Right lung (tissue), 2 donors: ENCODE measurements at regions not wholly inside any gene's neighbourhood (a gene's known extent, or its start where the extent isn't known, plus 50 kb on each side); places are given as distances from the start of the nearest gene placed in this dataset.
"Not testable (repeated sequence)": the region's sequence is repeated elsewhere in the genome, so short reads cannot be mapped to it uniquely, and the experiment has no call there.

ENCODE experiments used
- DNase-seq, 2 donors: peaks; one replicate each; pipeline ENCODE4 v3.0.0-alpha.2; 2013

DNA sequence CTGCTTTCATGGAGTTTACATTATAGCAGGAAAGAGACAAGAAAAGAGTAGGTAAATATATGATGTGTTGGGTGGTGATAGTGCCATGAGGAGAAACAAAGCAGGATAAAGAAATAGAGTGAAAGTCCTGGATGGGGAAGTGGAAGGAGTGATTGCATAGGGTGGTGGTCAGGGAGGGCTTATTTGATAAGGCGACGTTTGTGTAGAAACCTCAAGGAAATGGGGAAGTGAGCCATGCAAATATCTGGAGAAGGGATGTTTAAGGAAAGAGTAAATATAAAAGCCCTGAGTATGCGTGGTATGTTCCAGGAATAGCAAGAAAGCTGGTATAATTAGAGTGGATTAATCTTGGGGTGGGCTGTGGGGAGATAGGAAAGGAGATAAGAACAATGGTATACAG, 134.7 kb upstream of the SV2C start:
- DNase-seq, result no peak

DNA sequence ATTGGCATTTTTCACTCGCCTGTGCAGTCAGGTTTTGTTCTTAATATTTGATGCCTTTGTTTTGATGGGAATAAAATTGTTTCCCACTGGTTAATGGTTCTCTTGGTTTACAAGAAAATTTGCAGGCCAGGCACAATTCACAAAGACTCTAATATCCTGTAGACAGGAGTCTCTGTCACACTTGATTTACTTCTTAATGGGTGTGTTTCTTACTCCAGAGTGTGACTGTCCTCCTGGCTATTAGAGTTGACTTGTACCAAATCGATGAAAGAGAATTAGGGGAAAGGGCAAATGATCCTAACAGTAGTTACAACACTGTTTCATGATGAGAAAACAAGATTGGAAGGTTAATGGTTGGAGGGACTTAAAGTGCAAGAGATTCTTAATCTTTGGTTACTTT, 142.8 kb upstream of the SV2C start:
- no peak for DNase-seq

DNA sequence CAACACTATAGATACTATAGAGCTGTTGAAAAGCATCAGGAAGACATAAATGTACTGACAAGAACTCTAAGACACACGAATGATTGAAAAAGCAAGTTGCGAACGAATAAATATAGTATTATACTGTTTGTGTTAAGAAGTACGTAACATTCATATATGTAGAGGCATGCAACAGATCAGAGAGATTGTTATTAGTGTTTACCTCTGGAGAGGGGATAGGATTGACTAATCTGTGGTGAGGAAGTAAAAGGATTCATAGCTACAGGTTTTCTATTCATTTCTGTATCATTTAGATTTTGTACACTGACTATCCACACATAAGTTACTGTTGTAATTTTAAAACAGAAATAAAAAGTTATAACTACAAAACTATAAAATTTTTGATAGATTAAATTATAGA, 147.6 kb upstream of the SV2C start:
- DNase-seq, result no peak

- DNase-seq, result no peak
These were observed 149.7 kb upstream of the SV2C start for GRCh38 chr5:75933489-75933888.

GRCh38 chr5:75931175-75931574, 152.0 kb upstream of the SV2C start:
- DNase-seq, result no peak

GRCh38 chr5:75928992-75929391, 154.2 kb upstream of the SV2C start:
- DNase-seq, result no peak

DNA sequence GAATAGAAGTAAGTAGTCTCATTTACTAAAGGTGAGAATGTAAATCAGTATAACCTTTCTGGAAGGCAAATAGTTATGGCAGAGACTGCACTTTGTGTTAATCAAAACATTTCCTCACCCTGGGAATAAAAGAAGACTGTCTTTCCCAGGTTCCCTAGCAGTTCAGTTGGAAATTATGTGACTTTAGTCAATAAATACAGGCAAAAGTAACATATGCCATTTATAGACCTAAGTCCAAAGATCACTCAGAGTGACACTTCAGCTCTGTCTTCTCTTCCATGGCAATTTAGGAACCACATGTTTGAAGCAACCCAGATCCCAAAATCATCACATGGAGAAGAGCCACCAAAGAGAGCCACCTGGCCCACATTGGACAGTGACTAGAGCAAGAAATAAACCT, 160.7 kb upstream of the SV2C start:
- DNase-seq, result no peak

- DNase-seq, result no peak
These were observed 162.2 kb upstream of the SV2C start for GRCh38 chr5:75921011-75921410.

DNA sequence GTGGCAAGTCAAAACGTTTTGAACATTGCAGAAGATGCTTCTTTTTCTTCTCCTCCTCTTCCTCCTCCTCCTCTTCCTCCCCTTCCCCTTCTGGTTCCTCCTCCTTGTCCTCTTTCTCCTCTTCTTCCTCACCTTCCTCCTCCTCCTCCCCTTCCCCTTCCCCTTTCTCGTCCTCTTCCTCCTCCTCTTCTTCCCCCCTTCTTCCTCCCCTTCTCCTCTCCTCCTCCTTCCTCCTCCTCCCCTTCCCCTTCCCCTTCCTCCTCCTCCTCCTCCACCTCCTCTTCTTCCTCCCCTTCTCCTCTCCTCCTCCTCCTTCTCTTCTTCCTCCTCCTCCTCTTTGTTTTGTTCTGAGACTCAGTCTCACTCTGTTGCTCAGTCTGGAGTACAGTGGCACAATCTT, 167.0 kb upstream of the SV2C start:
- DNase-seq, result no peak

GRCh38 chr5:75909223-75909622, 174.0 kb upstream of the SV2C start:
- DNase-seq, result no peak

GRCh38 chr5:75907651-75908050, 175.5 kb upstream of the SV2C start:
- DNase-seq, result no peak

GRCh38 chr5:75894482-75894881, 177.2 kb upstream of the POC5 start:
- DNase-seq, result no peak

GRCh38 chr5:75891736-75892135, 174.5 kb upstream of the POC5 start:
- DNase-seq, result no peak

- no peak for DNase-seq
These were observed 173.8 kb upstream of the POC5 start for GRCh38 chr5:75891020-75891419.

DNA sequence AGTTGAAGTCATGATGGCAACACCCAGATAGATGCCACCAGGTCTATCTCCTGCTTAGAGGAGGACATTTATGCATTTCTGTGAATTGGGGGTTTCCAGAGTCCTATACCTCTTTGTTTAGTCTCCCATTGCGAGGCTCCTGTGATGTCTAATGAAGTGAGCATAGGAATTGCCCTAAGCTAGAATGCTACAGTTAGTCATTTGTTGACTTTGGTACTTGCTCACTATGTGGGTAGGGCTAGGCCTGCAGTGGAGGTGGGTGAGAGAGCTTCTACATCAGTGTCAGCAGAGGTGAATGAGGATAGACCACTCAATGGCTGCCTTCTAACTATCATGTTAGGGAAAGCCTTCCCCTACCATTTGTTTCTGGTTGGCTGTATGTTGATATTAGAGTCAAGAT, 173.3 kb upstream of the POC5 start:
- DNase-seq, result no peak

GRCh38 chr5:75886706-75887105, 169.5 kb upstream of the POC5 start:
- DNase-seq, result no peak

DNA sequence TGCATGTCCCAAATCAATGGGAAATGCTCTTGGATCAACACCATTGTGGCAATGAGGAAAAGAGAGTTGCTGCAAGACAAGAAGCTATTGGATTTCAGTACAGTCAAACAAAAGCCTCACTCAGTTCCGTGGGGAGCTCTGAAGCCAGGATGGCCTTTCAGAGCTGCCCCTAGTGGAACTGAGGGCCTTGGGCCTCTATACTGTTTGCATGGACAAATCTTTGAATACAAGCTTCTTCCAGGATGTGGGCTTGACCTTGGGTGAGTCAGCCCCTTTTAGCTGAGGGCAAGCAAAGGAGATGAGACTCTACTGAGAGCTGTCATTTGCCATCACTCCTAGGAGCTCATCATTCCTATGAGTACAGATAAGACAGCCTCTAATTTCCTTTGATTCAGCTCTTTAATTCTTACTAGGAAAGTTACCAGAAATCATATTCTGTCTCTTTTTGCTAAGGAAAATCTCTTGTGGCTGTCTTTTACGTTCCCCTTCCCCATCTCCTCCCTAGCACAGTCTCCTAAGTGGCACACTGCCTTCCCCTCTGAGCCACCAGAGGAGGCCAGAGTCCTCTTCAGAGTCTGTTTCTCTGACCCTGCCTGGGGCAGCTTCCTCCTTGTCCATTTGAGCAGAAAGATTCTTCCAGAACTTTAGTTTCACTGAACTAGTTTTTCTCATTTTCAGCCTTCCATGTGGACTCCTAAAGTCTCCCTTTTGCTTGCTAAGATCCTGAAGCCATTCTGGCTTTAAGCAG, 168.8 kb upstream of the POC5 start:
- DNase-seq, result no peak

GRCh38 chr5:75885321-75885720, 168.1 kb upstream of the POC5 start:
- DNase-seq, result no peak

GRCh38 chr5:75869891-75870290, 152.7 kb upstream of the POC5 start:
- no peak for DNase-seq

- no peak for DNase-seq
These were observed 145.6 kb upstream of the POC5 start for GRCh38 chr5:75862872-75863271.

DNA sequence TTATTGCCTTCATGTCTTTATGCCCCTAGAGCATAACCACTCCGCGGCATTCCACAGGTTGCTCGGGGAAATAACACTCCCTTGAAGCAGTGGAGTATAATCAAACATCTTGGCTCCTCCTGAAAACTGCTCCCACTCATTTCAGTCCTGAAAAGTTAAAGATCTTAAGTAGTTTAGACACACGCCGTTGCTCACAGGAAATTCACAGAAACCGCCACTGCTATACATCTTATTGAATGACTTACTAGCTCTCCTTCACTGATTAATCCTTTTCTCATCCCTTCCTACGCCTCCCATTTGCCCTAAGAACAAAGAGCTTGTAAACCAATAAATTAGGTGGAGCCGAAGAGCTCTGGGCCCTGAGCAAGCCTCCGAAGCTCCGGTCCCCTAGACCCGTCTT, 142.4 kb upstream of the POC5 start:
- not testable (repeated sequence) for DNase-seq

- no peak for DNase-seq
These were observed 138.8 kb upstream of the POC5 start for GRCh38 chr5:75856056-75856455.

DNA sequence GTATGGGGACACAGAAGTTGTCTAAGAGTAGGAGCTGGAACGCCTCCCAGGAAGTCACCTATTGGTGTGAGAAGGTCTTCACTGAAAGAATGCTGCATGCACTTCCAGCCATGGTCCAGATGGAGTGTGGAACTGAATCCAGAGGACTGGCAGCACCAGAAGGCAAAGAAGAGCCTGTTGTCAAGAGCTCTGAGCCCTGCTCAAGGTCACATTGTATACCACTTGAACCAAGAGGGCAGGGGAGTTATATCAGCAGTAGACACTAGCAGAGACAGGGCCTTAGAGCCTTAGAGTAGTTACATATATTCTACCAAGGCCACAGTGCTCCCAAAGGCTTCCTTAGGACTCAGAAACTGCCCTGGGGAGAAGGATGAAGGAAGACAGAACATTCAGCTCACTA, 130.8 kb upstream of the POC5 start:
- DNase-seq, result no peak

DNA sequence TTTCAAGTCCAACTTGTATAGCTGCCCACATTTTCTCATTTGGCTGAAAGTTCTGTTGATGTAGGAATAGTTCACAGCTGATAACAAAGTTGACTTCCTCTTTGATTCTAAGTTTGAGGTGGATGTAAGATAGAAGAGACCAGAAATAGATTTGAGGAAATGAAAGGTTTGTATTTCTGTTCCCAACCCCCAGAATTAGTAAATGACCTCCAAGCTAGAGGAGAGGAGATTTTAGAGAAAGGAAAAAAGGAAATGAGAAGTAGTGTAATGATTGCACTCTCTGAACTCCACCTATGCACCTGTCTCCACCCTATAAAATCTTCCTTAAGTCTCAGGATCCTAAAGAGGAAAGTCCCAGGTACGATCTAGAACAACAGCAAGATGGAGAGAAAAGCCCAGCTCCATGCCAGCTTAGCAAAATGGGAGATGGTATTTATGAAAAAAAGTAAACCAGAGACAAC, 130.4 kb upstream of the POC5 start:
- no peak for DNase-seq
